NCI-H2196 treated with DMSO at 0.1 percent for 48 hours (cell line): ENCODE measurements at regions not wholly inside any gene's neighbourhood (a gene's known extent, or its start where the extent isn't known, plus 50 kb on each side); places are given as distances from the start of the nearest gene placed in this dataset.

Source experiments
- DNase-seq: peaks from one replicate; lab custom pipeline; 2025; ENCODE audit not compliant: unreplicated experiment; lab: John Stamatoyannopoulos, UW

DNA sequence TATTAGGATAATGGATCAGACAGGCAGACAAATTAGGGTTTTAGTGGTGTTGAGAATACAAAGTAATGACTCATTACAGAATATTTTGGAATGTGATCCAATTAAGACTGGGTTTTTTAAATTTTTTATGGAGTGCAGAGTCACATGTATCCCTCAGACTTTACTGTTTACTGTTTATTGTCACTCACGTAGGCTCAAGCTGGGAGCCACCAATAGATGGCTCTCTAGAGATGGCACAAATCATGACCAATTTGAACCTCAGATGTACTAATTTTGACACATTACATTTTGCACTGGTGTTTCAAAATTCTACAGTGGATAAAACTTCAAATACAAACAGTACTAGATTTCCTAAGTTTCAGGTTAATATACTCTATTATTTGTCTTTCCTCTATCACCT lies 53.6 kb upstream of the ANO3 start:
- DNase-seq, result no peak
